ENCODE measurements at regions not wholly inside any gene's neighbourhood (a gene's known extent, or its start where the extent isn't known, plus 50 kb on each side); places are given as distances from the start of the nearest gene placed in this dataset.

- no peak for DNase-seq
Observed at GRCh38 chr3:14318646-14319045, 83.8 kb upstream of the SLC6A6 start.

DNA sequence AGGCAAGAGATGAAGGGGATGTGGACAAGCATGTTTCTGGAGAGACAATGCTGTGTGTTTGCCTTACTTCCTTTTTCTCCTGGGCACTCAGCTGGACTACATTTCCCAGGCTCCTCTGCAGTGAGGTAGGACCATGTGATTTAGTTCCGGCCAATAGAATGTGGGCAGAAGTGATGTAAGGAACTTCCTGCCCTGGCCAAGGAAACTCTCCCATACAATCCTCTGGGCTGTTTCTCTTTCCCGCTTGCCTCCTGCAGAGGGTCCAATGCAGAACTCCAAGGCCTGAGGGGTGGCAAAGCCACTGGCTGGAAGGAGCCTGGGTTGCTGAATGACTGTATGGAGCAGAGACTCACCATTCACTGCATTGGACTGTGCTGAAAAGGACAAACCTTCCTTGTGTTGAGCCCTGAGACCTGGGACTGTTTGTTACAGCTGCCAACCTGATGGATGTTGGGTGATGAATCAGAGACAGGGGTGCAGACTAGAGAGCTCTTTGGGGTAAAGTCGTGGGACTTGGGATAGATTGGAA, 82.7 kb upstream of the SLC6A6 start:
- no peak for DNase-seq

DNA sequence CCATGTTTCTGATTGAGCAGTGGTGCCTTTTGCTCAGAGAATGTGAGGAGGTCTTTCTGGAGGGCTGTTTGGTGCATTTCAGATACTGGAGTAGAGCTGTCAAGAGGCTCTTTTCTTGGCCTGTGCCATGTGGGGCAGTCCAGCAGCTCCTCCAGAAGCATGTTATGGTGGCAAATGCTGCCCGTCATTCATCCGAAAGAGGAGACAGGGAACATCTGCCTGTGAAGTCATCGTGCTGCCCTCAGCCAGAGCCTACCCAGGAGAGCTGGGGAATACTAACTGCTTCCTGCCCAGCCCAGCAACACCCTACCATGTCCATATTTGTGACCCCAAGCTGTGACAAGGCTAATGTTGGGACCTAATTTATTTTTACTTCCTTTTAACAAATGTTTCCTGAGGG, 82.2 kb upstream of the SLC6A6 start:
- no peak for DNase-seq

DNA sequence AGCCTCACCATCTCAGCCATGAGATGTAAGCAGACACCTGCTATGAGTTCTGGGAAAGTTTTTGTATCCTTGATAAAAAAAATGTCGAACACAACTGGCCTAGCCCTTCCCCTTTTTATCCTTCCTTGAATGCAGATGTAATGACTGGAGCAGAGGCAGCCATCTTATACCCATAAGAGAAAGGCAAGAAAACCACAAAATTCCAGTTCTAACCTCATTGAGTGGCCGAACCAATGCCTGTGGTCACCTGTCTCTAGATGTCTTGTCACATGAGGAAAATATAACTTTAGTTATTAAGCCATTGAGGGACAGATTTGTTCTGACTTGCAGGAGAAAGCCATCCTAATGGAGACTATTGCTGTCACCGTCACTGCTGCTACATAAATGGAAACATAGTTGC, 80.4 kb upstream of the SLC6A6 start:
- no peak for DNase-seq

DNA sequence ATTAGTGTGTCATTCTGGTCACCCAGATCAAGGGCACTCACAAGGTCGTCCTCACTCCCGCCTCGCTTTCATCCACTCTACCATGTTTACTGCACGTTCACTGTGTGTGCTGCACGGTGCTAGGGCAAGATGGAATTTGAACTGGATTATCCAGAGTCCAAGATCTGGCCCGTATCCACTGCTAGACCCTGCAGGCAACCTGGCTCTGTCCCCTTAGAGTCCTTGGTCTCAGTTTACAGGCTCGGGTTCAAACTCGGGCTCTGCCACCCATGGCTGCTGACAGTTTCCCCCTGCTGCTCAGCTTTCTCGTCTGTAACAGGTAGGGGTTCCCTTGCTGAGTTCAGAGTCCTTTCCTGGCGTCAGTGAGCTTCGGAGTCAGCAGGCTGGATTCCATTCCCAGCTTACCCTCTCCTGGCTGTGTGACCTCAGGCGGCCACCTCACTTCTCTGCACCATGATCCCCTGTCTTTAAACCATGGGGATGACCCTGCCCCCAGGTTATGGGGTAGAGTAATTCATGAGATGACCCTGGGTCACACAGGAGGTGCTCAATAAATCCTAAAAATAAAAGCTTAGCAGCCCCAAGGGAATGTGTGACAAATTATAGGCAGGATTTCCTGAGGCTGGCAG, 79.6 kb upstream of the SLC6A6 start:
- DNase-seq, result no peak

GRCh38 chr3:14323401-14324223, 78.8 kb upstream of the SLC6A6 start:
- no peak for DNase-seq

GRCh38 chr3:14324224-14324944, 78.0 kb upstream of the SLC6A6 start:
- no peak for DNase-seq

DNA sequence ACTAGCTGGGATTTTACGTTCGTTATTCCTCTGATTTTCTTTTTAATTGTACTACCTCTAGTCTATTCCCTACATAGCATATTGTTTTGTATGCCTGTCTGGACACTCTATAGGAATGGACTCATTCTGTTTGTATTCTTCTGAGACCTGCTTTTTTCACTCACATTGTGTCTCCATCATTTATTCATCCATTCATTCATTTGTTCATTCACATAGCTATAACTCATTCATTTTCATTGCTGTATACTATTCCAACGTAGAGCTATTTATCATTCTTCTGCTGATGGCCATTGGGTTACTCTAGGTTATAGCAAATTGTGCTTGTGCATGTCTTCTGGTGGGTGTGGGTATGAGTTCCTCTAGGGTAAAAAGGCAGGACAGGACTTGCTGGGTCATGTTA, 74.0 kb upstream of the SLC6A6 start:
- no peak for DNase-seq

GRCh38 chr3:14329116-14329830, 73.1 kb upstream of the SLC6A6 start:
- DNase-seq, result no peak

- DNase-seq, result no peak
Observed at GRCh38 chr3:14329842-14330241, 72.6 kb upstream of the SLC6A6 start.

GRCh38 chr3:14330508-14330907, 71.9 kb upstream of the SLC6A6 start:
- DNase-seq, result no peak

DNA sequence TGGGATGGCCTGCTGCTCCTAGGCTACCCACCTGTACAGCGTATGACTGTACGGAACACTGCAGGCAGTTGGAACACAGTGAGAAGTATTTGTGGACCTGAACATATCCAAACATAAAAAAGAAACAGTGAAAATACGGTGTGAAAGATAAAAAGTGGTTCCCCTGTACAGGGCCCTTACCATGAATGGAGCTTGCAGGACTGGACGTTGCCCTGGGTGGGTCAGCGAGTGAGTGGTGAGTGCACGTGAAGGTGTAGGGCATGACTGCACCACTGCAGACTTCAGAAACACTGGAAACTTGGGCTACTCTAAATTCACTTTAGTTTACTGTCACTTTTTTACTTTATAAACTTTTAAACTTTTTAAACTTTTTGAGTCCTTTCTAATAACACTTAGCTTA, 71.2 kb upstream of the SLC6A6 start:
- no peak for DNase-seq

DNA sequence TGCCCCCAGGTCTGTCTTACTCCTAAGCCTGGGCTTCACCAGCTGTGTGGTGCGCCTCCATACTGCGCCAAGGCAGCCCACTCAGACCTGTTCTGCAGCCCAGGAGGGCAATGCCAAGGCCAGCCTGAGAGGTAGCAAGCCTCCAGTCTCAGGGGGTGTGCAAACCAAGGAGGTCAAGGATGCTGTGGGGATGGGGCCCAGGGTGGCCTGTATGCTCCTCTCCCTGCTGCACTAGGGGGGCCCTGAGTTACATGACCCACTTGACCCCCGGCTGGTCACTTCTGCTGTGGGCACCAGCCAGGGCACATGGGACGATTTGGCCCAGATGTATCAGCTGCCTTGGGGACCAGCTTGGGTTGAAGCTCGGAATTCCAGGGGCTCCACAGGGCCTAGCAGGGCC, 70.0 kb upstream of the SLC6A6 start:
- DNase-seq, result no peak

GRCh38 chr3:14333215-14333614, 69.2 kb upstream of the SLC6A6 start:
- DNase-seq, result no peak

DNA sequence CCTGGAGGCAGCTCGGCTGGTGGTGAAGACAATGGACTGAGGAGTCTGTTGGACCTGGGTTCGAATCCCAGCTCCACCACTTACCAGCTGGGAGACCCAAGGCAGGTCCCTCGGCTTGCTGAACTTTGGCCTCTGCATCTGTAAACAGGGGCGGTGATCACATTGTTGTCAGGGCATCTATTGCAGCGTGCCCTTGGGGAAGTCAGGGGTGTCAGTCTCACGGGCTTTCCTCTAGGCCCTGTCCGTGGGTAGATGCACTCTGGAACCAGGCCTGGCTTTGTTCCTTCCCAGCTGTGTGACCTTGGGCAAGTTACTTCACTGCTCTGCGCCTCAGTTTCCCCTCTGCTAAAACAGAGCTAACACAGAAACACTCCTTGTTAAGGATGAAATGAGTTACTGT, 68.8 kb upstream of the SLC6A6 start:
- DNase-seq, result no peak

- no peak for DNase-seq
Observed at GRCh38 chr3:14334136-14334535, 68.3 kb upstream of the SLC6A6 start.

DNA sequence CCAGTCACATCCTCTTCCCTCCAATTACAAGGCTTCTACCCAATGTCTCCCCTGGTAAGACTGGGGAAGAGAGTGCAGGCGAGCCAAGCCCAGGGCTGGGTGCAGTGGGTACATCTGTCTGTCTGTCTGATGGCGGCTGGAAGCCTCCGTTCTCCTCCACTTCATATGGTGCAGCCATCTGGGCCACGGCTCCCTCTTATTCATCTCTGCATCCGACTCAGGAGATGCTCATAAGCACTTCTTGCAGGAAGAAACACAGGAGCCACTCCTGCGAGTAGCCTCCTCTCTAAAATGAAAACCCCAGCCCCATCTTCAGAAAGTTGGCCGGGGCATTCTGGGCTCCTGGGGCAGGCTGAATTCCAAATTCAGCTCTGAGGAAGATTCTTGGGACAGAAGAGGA, 67.5 kb upstream of the SLC6A6 start:
- DNase-seq, result no peak

- DNase-seq, result no peak
Observed at GRCh38 chr3:14335774-14336748, 66.3 kb upstream of the SLC6A6 start.

DNA sequence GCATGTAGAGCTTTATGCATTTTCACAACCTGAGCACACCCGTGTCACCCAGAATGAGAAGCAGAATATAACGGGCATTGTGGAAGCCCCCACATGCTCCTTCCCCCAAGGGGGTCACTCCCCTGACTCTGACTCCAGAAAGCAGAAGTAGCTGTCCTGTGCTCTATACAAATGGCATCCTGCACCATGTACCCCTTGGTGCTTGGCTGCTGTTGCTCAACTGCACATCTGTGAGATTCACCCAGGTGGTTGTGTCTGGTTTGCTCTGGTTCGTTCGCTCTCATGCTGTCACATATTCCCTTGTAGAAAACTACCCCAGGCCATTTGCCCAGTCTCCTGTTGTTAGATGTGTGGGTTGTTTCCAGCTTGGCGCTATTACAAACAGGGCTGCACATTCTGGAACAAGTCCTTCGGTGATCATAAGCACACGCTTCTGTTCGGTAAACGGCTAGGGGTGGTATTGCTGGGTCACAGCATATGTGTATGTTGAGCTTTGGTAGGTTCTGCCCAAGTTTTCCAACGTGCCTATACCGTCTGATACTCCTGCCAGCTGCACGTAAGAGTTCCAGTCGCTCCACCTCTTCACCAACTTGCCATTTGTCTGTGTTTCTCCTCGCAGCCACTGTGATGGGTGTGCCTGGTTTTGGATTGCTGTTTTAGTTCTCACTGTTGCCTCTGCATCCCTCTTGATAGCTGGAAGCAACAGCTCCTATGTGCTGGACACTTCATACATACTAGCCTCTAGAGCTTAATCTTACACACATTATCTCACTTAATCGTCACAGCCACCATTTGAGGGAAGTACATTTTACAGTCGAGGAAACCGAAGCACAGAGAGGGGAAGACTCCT, 65.4 kb upstream of the SLC6A6 start:
- DNase-seq, result no peak

GRCh38 chr3:14337828-14338227, 64.6 kb upstream of the SLC6A6 start:
- DNase-seq, result no peak

DNA sequence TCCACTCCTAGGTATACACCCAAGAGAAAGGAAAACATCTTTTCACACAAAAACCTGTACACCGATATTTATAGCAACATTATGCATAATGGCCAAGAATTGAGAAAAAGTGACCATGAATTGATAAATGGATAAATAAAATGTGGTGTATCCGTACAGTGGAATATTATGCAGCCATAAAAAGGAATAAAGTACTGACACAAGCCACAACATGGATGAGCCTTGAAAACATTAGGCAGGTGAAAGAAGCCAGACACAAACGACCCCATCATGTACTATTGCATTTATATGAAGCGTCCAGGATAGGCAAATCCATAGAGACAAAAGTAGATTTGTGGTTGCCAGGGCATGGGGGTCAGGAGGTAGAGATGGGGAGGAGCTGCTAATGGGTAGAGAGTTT, 64.2 kb upstream of the SLC6A6 start:
- DNase-seq, result no peak

All from activated CD8-positive, alpha-beta memory T cell treated with anti-CD3 and anti-CD28 coated beads, Interleukin-2, amount 50 U/mL, for 4 hours (primary cell).